Glutamatergic neuron (in vitro differentiated cells): ENCODE measurements at regions not wholly inside any gene's neighbourhood (a gene's known extent, or its start where the extent isn't known, plus 50 kb on each side); places are given as distances from the start of the nearest gene placed in this dataset.

Source experiments
- DNase-seq: peaks from one replicate; pipeline ENCODE4 v3.0.0; 2022
- H3K27ac Mint-ChIP-seq: one replicate; pipeline ENCODE4 v1.8.0; 2020; ENCODE audit warnings: mild to moderate bottlenecking, mixed read lengths, inconsistent platforms; ENCODE audit not compliant: unreplicated experiment
- H3K27me3 Mint-ChIP-seq: one replicate; pipeline ENCODE4 v1.8.0; 2020; ENCODE audit warnings: mild to moderate bottlenecking, moderate library complexity, mixed read lengths, inconsistent platforms; ENCODE audit not compliant: unreplicated experiment
- H3K36me3 Mint-ChIP-seq: one replicate; pipeline ENCODE4 v1.8.0; 2020; ENCODE audit warnings: mild to moderate bottlenecking, mixed read lengths, inconsistent platforms; ENCODE audit not compliant: unreplicated experiment
- H3K4me1 Mint-ChIP-seq: one replicate; pipeline ENCODE4 v1.8.0; 2020; ENCODE audit warnings: mild to moderate bottlenecking, low read depth, mixed read lengths, inconsistent platforms; ENCODE audit not compliant: unreplicated experiment
- H3K4me3 Mint-ChIP-seq: one replicate; pipeline ENCODE4 v1.8.0; 2020; ENCODE audit warnings: mild to moderate bottlenecking, mixed read lengths, inconsistent platforms; ENCODE audit not compliant: unreplicated experiment
- H3K9me3 Mint-ChIP-seq: one replicate; pipeline ENCODE4 v1.8.0; 2020; ENCODE audit warnings: mild to moderate bottlenecking, moderate library complexity, mixed read lengths, inconsistent platforms; ENCODE audit not compliant: unreplicated experiment
- CTCF ChIP-seq: fragments of 200-600 bp; sonication (generic); IDR thresholded peaks from one replicate; pipeline ENCODE4 v1.5.0; 2021; ENCODE audit not compliant: partially characterized antibody, unreplicated experiment

- no peaks in the 10 kb centered on the region for H3K4me1 Mint-ChIP-seq
- H3K36me3 Mint-ChIP-seq, result no peaks in the 10 kb centered on the region
- no peak for TF ChIP-seq CTCF
- no peak overlapping the region for H3K4me3 Mint-ChIP-seq
- H3K27me3 Mint-ChIP-seq, result no peaks in the 10 kb centered on the region
- no peak overlapping the region for H3K27ac Mint-ChIP-seq
- H3K9me3 Mint-ChIP-seq, result no peaks in the 10 kb centered on the region
- DNase-seq, result no peak
These were observed 285.2 kb downstream of the DMRTA1 start for GRCh38 chr9:22731786-22732185.

- H3K36me3 Mint-ChIP-seq, result no peaks in the 10 kb centered on the region
- DNase-seq, result no peak
- H3K4me3 Mint-ChIP-seq, result no peak overlapping the region
- no peaks in the 10 kb centered on the region for H3K27me3 Mint-ChIP-seq
- peaks cover 1% of the 10 kb centered on the region for H3K9me3 Mint-ChIP-seq
- TF ChIP-seq CTCF, result no peak
- no peak overlapping the region for H3K27ac Mint-ChIP-seq
- H3K4me1 Mint-ChIP-seq, result no peaks in the 10 kb centered on the region
These were observed 293.1 kb downstream of the DMRTA1 start for GRCh38 chr9:22739712-22740111.

- Mint-ChIP-seq H3K4me3 (no peak overlapping the region), H3K27ac (no peak overlapping the region), H3K4me1 (no peaks in the 10 kb centered on the region), H3K9me3 (peaks cover 1% of the 10 kb centered on the region), H3K27me3 (no peaks in the 10 kb centered on the region), H3K36me3 (no peaks in the 10 kb centered on the region)
- no peak for TF ChIP-seq CTCF
- DNase-seq, result no peak
These were observed 294.2 kb downstream of the DMRTA1 start for GRCh38 chr9:22740781-22741180.

- Mint-ChIP-seq H3K27ac (no peak overlapping the region), H3K4me3 (no peak overlapping the region), H3K27me3 (no peaks in the 10 kb centered on the region), H3K36me3 (no peaks in the 10 kb centered on the region), H3K9me3 (peaks cover 1% of the 10 kb centered on the region), H3K4me1 (no peaks in the 10 kb centered on the region)
- TF ChIP-seq CTCF, result no peak
- no peak for DNase-seq
These were observed 295.8 kb downstream of the DMRTA1 start for GRCh38 chr9:22742401-22742800.

GRCh38 chr9:22773501-22774220 is 327.0 kb downstream of the DMRTA1 start:
- Mint-ChIP-seq H3K4me3 (no peak overlapping the region), H3K36me3 (no peaks in the 10 kb centered on the region), H3K27ac (no peak overlapping the region), H3K4me1 (no peaks in the 10 kb centered on the region), H3K9me3 (no peaks in the 10 kb centered on the region), H3K27me3 (no peaks in the 10 kb centered on the region)
- DNase-seq, result no peak
- no peak for TF ChIP-seq CTCF
